WTC11 (cell line): ENCODE measurements at regions not wholly inside any gene's neighbourhood (a gene's known extent, or its start where the extent isn't known, plus 50 kb on each side); places are given as distances from the start of the nearest gene placed in this dataset.

Source experiments
- ATAC-seq: fragments of 200-7000 bp; cut with Tn5 transposase; 2 replicates; pipeline ENCODE4 v1.10.0; 2021; ENCODE audit warnings: mild to moderate bottlenecking, moderate library complexity
- CTCF ChIA-PET: fragments of 300-600 bp; sonication (Branson Sonifier 250); formaldehyde crosslinking; loops from one replicate; lab custom pipeline; 2021; ENCODE audit warnings: antibody characterized with exemption; lab: Charles Lee
- POLR2A ChIA-PET: fragments of 350-600 bp; sonication (Branson Sonifier 250); formaldehyde crosslinking; loops from one replicate; lab custom pipeline; 2021; ENCODE audit warnings: antibody characterized with exemption; lab: Charles Lee
- DNase-seq: peaks from one replicate; pipeline ENCODE4 v3.0.0; 2021; ENCODE audit warnings: low spot score
- H3K27ac Mint-ChIP-seq: 2 replicates; pipeline ENCODE4 v1.8.0; 2021; ENCODE audit warnings: mixed read lengths
- H3K27me3 Mint-ChIP-seq: 2 replicates; pipeline ENCODE4 v1.8.0; 2021; ENCODE audit warnings: low read depth, mild to moderate bottlenecking, moderate library complexity, mixed read lengths
- H3K36me3 Mint-ChIP-seq: 2 replicates; pipeline ENCODE4 v1.8.0; 2021; ENCODE audit warnings: mixed read lengths
- H3K4me1 Mint-ChIP-seq: 2 replicates; pipeline ENCODE4 v1.8.0; 2022; ENCODE audit warnings: mixed read lengths
- H3K4me3 Mint-ChIP-seq: 2 replicates; pipeline ENCODE4 v1.8.0; 2021; ENCODE audit warnings: mild to moderate bottlenecking, moderate library complexity, mixed read lengths
- H3K9me3 Mint-ChIP-seq: 2 replicates; pipeline ENCODE4 v1.8.0; 2021; ENCODE audit warnings: mixed read lengths
- CBFB ChIP-seq: sonication (generic); formaldehyde crosslinking; IDR thresholded peaks from 2 replicates; pipeline ENCODE4 v1.8.1; 2022; ENCODE audit warnings: mild to moderate bottlenecking, low read depth, missing genetic modification reagents
- ESRRA ChIP-seq: sonication (generic); formaldehyde crosslinking; IDR thresholded peaks from 2 replicates; pipeline ENCODE4 v1.8.1; 2022; ENCODE audit warnings: mild to moderate bottlenecking, missing genetic modification reagents, borderline replicate concordance
- GABPB1 ChIP-seq: sonication (generic); formaldehyde crosslinking; IDR thresholded peaks from 2 replicates; pipeline ENCODE4 v1.8.1; 2023; ENCODE audit warnings: mild to moderate bottlenecking, missing genetic modification reagents
- GTF2I ChIP-seq: fragments of 250-450 bp; sonication (Bioruptor Pico); conservative IDR thresholded peaks from 2 replicates; pipeline ENCODE4 v1.4.0; 2021; ENCODE audit warnings: mild to moderate bottlenecking
- NR1H2 ChIP-seq: sonication (generic); formaldehyde crosslinking; IDR thresholded peaks from 2 replicates; pipeline ENCODE4 v1.9.0; 2021; ENCODE audit warnings: mild to moderate bottlenecking, moderate library complexity, missing genetic modification reagents
- OVOL2 ChIP-seq: fragments of 250-450 bp; sonication (Bioruptor Pico); IDR thresholded peaks from 2 replicates; pipeline ENCODE4 v1.9.0; 2021; ENCODE audit warnings: mild to moderate bottlenecking, borderline replicate concordance
- TEAD1 ChIP-seq: sonication (generic); formaldehyde crosslinking; IDR thresholded peaks from 2 replicates; pipeline ENCODE4 v1.8.0; 2022; ENCODE audit warnings: mild to moderate bottlenecking, missing genetic modification reagents
- TEAD4 ChIP-seq: sonication (generic); formaldehyde crosslinking; IDR thresholded peaks from 2 replicates; pipeline ENCODE4 v1.8.0; 2022; ENCODE audit warnings: mild to moderate bottlenecking, missing genetic modification reagents
- TP53 ChIP-seq: sonication (generic); formaldehyde crosslinking; IDR thresholded peaks from 2 replicates; pipeline ENCODE4 v1.8.1; 2023; ENCODE audit warnings: mild to moderate bottlenecking, missing genetic modification reagents
- ZNF121 ChIP-seq: sonication (generic); formaldehyde crosslinking; IDR thresholded peaks from 2 replicates; pipeline ENCODE4 v1.8.0; 2023; ENCODE audit warnings: missing genetic modification reagents
- TF ChIP-seq, protein P1 (sequence below): fragments of 250-450 bp; sonication (Bioruptor Pico); IDR thresholded peaks from 2 replicates; pipeline ENCODE4 v1.9.0; 2021; ENCODE audit warnings: moderate library complexity, mild to moderate bottlenecking, inconsistent platforms, borderline replicate concordance
- TF ChIP-seq, protein P2 (sequence below): sonication (generic); formaldehyde crosslinking; conservative IDR thresholded peaks from 2 replicates; pipeline ENCODE4 v1.8.1; 2023; ENCODE audit warnings: mild to moderate bottlenecking, low read depth, missing genetic modification reagents, moderate library complexity
- TF ChIP-seq, protein P3 (sequence below): fragments of 250-450 bp; sonication (Bioruptor Pico); IDR thresholded peaks from 2 replicates; pipeline ENCODE4 v1.9.0; 2021; ENCODE audit warnings: mild to moderate bottlenecking
- TF ChIP-seq, protein P4 (sequence below): sonication (generic); formaldehyde crosslinking; IDR thresholded peaks from 2 replicates; pipeline ENCODE4 v1.8.0; 2023; ENCODE audit warnings: missing genetic modification reagents, mild to moderate bottlenecking, borderline replicate concordance
- TF ChIP-seq, protein P5 (sequence below): sonication (generic); formaldehyde crosslinking; IDR thresholded peaks from 2 replicates; pipeline ENCODE4 v1.8.0; 2022; ENCODE audit warnings: mild to moderate bottlenecking, missing genetic modification reagents
- TF ChIP-seq, protein P6 (sequence below): sonication (generic); formaldehyde crosslinking; IDR thresholded peaks from 2 replicates; pipeline ENCODE4 v1.8.1; 2022; ENCODE audit warnings: low read depth, mild to moderate bottlenecking, moderate library complexity, missing genetic modification reagents, borderline replicate concordance
- TF ChIP-seq, protein P7 (sequence below): fragments of 200-600 bp; IDR thresholded peaks from 2 replicates; pipeline ENCODE4 v1.8.0; 2022; ENCODE audit warnings: antibody characterized with exemption
- TF ChIP-seq, protein P8 (sequence below): sonication (generic); formaldehyde crosslinking; IDR thresholded peaks from 2 replicates; pipeline ENCODE4 v1.8.1; 2023; ENCODE audit warnings: mild to moderate bottlenecking, moderate library complexity, missing genetic modification reagents

DNA sequence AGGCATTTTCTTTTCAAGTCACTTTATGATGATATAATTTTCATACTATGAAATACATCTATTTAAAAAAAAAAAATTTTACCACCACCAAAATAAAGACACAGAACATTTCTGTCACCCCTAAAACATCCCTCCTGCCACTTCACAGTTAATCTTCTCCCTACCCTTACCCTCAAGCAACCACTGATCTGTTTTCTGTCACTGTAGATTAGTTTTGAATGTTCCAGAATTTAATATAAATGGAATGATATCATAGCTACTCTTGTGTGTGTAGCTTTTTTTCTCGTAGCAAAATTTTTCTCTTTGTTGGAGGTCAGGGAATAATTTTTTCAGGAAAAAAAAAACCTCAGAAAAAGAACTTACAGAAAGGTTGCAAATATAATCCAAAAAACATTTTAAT is 152.7 kb downstream of the RHOU start:
- no peak for ATAC-seq
- peaks cover 18% of the 10 kb centered on the region for H3K9me3 Mint-ChIP-seq
- H3K27me3 Mint-ChIP-seq = peaks cover 2% of the 10 kb centered on the region
- no peak overlapping the region for H3K27ac Mint-ChIP-seq
- CTCF ChIA-PET = no interaction called here
- peaks cover 10% of the 10 kb centered on the region for H3K4me1 Mint-ChIP-seq
- DNase-seq = no peak
- TF ChIP-seq ESRRA (no peak), ZNF121 (no peak), TEAD4 (CRISPR knock-in tag) (no peak), TEAD1 (no peak), GTF2I (CRISPR knock-in tag) (no peak), OVOL2 (no peak), CBFB (no peak), NR1H2 (CRISPR knock-in tag) (no peak), GABPB1 (no peak), TP53 (CRISPR knock-in tag) (no peak)
- TF ChIP-seq, protein P1, sequence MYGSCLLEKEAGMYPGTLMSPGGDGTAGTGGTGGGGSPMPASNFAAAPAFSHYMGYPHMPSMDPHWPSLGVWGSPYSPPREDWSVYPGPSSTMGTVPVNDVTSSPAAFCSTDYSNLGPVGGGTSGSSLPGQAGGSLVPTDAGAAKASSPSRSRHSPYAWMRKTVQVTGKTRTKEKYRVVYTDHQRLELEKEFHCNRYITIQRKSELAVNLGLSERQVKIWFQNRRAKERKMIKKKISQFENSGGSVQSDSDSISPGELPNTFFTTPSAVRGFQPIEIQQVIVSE = no peak
- TF ChIP-seq, protein P2, sequence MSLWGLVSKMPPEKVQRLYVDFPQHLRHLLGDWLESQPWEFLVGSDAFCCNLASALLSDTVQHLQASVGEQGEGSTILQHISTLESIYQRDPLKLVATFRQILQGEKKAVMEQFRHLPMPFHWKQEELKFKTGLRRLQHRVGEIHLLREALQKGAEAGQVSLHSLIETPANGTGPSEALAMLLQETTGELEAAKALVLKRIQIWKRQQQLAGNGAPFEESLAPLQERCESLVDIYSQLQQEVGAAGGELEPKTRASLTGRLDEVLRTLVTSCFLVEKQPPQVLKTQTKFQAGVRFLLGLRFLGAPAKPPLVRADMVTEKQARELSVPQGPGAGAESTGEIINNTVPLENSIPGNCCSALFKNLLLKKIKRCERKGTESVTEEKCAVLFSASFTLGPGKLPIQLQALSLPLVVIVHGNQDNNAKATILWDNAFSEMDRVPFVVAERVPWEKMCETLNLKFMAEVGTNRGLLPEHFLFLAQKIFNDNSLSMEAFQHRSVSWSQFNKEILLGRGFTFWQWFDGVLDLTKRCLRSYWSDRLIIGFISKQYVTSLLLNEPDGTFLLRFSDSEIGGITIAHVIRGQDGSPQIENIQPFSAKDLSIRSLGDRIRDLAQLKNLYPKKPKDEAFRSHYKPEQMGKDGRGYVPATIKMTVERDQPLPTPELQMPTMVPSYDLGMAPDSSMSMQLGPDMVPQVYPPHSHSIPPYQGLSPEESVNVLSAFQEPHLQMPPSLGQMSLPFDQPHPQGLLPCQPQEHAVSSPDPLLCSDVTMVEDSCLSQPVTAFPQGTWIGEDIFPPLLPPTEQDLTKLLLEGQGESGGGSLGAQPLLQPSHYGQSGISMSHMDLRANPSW = no peak
- TF ChIP-seq, protein P3, sequence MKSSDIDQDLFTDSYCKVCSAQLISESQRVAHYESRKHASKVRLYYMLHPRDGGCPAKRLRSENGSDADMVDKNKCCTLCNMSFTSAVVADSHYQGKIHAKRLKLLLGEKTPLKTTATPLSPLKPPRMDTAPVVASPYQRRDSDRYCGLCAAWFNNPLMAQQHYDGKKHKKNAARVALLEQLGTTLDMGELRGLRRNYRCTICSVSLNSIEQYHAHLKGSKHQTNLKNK (CRISPR knock-in tag) = no peak
- TF ChIP-seq, protein P4, sequence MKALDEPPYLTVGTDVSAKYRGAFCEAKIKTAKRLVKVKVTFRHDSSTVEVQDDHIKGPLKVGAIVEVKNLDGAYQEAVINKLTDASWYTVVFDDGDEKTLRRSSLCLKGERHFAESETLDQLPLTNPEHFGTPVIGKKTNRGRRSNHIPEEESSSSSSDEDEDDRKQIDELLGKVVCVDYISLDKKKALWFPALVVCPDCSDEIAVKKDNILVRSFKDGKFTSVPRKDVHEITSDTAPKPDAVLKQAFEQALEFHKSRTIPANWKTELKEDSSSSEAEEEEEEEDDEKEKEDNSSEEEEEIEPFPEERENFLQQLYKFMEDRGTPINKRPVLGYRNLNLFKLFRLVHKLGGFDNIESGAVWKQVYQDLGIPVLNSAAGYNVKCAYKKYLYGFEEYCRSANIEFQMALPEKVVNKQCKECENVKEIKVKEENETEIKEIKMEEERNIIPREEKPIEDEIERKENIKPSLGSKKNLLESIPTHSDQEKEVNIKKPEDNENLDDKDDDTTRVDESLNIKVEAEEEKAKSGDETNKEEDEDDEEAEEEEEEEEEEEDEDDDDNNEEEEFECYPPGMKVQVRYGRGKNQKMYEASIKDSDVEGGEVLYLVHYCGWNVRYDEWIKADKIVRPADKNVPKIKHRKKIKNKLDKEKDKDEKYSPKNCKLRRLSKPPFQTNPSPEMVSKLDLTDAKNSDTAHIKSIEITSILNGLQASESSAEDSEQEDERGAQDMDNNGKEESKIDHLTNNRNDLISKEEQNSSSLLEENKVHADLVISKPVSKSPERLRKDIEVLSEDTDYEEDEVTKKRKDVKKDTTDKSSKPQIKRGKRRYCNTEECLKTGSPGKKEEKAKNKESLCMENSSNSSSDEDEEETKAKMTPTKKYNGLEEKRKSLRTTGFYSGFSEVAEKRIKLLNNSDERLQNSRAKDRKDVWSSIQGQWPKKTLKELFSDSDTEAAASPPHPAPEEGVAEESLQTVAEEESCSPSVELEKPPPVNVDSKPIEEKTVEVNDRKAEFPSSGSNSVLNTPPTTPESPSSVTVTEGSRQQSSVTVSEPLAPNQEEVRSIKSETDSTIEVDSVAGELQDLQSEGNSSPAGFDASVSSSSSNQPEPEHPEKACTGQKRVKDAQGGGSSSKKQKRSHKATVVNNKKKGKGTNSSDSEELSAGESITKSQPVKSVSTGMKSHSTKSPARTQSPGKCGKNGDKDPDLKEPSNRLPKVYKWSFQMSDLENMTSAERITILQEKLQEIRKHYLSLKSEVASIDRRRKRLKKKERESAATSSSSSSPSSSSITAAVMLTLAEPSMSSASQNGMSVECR = no peak
- TF ChIP-seq, protein P5, sequence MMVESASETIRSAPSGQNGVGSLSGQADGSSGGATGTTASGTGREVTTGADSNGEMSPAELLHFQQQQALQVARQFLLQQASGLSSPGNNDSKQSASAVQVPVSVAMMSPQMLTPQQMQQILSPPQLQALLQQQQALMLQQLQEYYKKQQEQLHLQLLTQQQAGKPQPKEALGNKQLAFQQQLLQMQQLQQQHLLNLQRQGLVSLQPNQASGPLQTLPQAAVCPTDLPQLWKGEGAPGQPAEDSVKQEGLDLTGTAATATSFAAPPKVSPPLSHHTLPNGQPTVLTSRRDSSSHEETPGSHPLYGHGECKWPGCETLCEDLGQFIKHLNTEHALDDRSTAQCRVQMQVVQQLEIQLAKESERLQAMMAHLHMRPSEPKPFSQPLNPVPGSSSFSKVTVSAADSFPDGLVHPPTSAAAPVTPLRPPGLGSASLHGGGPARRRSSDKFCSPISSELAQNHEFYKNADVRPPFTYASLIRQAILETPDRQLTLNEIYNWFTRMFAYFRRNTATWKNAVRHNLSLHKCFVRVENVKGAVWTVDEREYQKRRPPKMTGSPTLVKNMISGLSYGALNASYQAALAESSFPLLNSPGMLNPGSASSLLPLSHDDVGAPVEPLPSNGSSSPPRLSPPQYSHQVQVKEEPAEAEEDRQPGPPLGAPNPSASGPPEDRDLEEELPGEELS (CRISPR knock-in tag) = no peak
- TF ChIP-seq, protein P6, sequence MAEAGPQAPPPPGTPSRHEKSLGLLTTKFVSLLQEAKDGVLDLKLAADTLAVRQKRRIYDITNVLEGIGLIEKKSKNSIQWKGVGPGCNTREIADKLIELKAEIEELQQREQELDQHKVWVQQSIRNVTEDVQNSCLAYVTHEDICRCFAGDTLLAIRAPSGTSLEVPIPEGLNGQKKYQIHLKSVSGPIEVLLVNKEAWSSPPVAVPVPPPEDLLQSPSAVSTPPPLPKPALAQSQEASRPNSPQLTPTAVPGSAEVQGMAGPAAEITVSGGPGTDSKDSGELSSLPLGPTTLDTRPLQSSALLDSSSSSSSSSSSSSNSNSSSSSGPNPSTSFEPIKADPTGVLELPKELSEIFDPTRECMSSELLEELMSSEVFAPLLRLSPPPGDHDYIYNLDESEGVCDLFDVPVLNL (CRISPR knock-in tag) = no peak
- TF ChIP-seq, protein P7, sequence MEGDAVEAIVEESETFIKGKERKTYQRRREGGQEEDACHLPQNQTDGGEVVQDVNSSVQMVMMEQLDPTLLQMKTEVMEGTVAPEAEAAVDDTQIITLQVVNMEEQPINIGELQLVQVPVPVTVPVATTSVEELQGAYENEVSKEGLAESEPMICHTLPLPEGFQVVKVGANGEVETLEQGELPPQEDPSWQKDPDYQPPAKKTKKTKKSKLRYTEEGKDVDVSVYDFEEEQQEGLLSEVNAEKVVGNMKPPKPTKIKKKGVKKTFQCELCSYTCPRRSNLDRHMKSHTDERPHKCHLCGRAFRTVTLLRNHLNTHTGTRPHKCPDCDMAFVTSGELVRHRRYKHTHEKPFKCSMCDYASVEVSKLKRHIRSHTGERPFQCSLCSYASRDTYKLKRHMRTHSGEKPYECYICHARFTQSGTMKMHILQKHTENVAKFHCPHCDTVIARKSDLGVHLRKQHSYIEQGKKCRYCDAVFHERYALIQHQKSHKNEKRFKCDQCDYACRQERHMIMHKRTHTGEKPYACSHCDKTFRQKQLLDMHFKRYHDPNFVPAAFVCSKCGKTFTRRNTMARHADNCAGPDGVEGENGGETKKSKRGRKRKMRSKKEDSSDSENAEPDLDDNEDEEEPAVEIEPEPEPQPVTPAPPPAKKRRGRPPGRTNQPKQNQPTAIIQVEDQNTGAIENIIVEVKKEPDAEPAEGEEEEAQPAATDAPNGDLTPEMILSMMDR = no peak
- TF ChIP-seq, protein P8, sequence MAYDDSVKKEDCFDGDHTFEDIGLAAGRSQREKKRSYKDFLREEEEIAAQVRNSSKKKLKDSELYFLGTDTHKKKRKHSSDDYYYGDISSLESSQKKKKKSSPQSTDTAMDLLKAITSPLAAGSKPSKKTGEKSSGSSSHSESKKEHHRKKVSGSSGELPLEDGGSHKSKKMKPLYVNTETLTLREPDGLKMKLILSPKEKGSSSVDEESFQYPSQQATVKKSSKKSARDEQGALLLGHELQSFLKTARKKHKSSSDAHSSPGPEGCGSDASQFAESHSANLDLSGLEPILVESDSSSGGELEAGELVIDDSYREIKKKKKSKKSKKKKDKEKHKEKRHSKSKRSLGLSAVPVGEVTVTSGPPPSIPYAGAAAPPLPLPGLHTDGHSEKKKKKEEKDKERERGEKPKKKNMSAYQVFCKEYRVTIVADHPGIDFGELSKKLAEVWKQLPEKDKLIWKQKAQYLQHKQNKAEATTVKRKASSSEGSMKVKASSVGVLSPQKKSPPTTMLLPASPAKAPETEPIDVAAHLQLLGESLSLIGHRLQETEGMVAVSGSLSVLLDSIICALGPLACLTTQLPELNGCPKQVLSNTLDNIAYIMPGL (CRISPR knock-in tag) = no peak
- TF ChIP-seq, all 79 proteins: peak for 0
- Mint-ChIP-seq H3K4me3 (no peak overlapping the region), H3K36me3 (peaks cover 15% of the 10 kb centered on the region)
- POLR2A ChIA-PET = no interaction called here
